HEK293 (cell line): ENCODE measurements at regions not wholly inside any gene's neighbourhood (a gene's known extent, or its start where the extent isn't known, plus 50 kb on each side); places are given as distances from the start of the nearest gene placed in this dataset.

Source experiments
- CTCF ChIA-PET: fragments of 350-600 bp; formaldehyde crosslinking; extraction: SDS; loops from one replicate; lab custom pipeline; 2021; ENCODE audit warnings: antibody characterized with exemption; lab: Yijun Ruan, JAX
- POLR2A ChIA-PET: fragments of 300-600 bp; formaldehyde crosslinking; extraction: SDS; loops from one replicate; lab custom pipeline; 2020; ENCODE audit warnings: antibody characterized with exemption, inconsistent platforms; lab: Yijun Ruan, JAX
- H3K27ac ChIP-seq: fragments of 200-500 bp; sonication (Bioruptor generic); 2 replicates; pipeline ENCODE4 v1.5.1; 2014; ENCODE audit warnings: low read depth, low read length, control low read depth, inconsistent platforms; ENCODE audit errors: extremely low read depth
- H3K36me3 ChIP-seq, 2 experiments: fragments of 200-500 bp in 1 of 2; sonication (Bioruptor generic) in 1 of 2; 1 replicate in 1 of 2; 2 replicates in 1 of 2; pipeline ENCODE4 v1.5.1; 2014 to 2017; ENCODE audit warnings: inconsistent platforms in 2 of 2, low read length in 2 of 2; ENCODE audit not compliant: control insufficient read depth in 2 of 2, insufficient read depth in 1 of 2
- H3K4me1 ChIP-seq: fragments of 200-500 bp; sonication (Bioruptor generic); 2 replicates; pipeline ENCODE4 v1.5.1; 2014; ENCODE audit warnings: mild to moderate bottlenecking, low read length, inconsistent platforms; ENCODE audit not compliant: control insufficient read depth, insufficient read depth
- H3K4me3 ChIP-seq: 2 replicates; pipeline ENCODE4 v1.5.1; 2011; ENCODE audit warnings: low read depth, mild to moderate bottlenecking, control low read depth, low read length, moderate library complexity
- H3K9me3 ChIP-seq: fragments of 200-500 bp; sonication (Bioruptor generic); 2 replicates; pipeline ENCODE4 v1.5.1; 2014; ENCODE audit warnings: low read depth, low read length, inconsistent platforms; ENCODE audit not compliant: control insufficient read depth, insufficient read depth
- CTCF ChIP-seq: fragments of 450-650 bp; formaldehyde crosslinking; IDR thresholded peaks from 2 replicates; pipeline ENCODE4 v1.5.1; 2016; ENCODE audit warnings: missing biosample characterization, missing genetic modification characterization
- HOXA7 ChIP-seq: sonication (generic); formaldehyde crosslinking; IDR thresholded peaks from 2 replicates; pipeline ENCODE4 v1.8.1; 2022; ENCODE audit warnings: missing genetic modification reagents, borderline replicate concordance
- HOXC10 ChIP-seq: sonication (generic); formaldehyde crosslinking; IDR thresholded peaks from 2 replicates; pipeline ENCODE4 v1.8.1; 2023; ENCODE audit warnings: mild to moderate bottlenecking, missing genetic modification reagents
- IKZF3 ChIP-seq: fragments of 450-650 bp; IDR thresholded peaks from 2 replicates; pipeline ENCODE4 v1.5.0; 2018; ENCODE audit warnings: missing biosample characterization, mild to moderate bottlenecking, missing genetic modification characterization, moderate library complexity
- KLF17 ChIP-seq: fragments of 450-650 bp; formaldehyde crosslinking; IDR thresholded peaks from 2 replicates; pipeline ENCODE4 v1.5.1; 2016; ENCODE audit warnings: missing biosample characterization, missing genetic modification characterization
- KLF7 ChIP-seq: fragments of 450-650 bp; formaldehyde crosslinking; IDR thresholded peaks from 2 replicates; pipeline ENCODE4 v1.5.1; 2016; ENCODE audit warnings: missing biosample characterization, missing genetic modification characterization, borderline replicate concordance
- KLF8 ChIP-seq: fragments of 450-650 bp; formaldehyde crosslinking; IDR thresholded peaks from 2 replicates; pipeline ENCODE4 v1.5.1; 2016; ENCODE audit warnings: missing biosample characterization, missing genetic modification characterization
- KLF9 ChIP-seq: fragments of 450-650 bp; formaldehyde crosslinking; IDR thresholded peaks from 2 replicates; pipeline ENCODE4 v1.5.1; 2016; ENCODE audit warnings: missing biosample characterization, missing genetic modification characterization, low read depth
- MZF1 ChIP-seq: fragments of 450-650 bp; formaldehyde crosslinking; IDR thresholded peaks from 2 replicates; pipeline ENCODE4 v1.5.1; 2017; ENCODE audit warnings: missing biosample characterization, missing genetic modification characterization, borderline replicate concordance
- SCRT2 ChIP-seq: fragments of 450-650 bp; formaldehyde crosslinking; IDR thresholded peaks from 2 replicates; pipeline ENCODE4 v1.5.1; 2016; ENCODE audit warnings: missing biosample characterization, missing genetic modification characterization
- SP3 ChIP-seq: fragments of 450-650 bp; formaldehyde crosslinking; IDR thresholded peaks from 2 replicates; pipeline ENCODE4 v1.5.1; 2016; ENCODE audit warnings: missing biosample characterization, missing genetic modification characterization
- ZNF10 ChIP-seq: fragments of 450-650 bp; formaldehyde crosslinking; IDR thresholded peaks from 2 replicates; pipeline ENCODE4 v1.5.1; 2017; ENCODE audit warnings: missing biosample characterization, missing genetic modification characterization
- ZNF114 ChIP-seq: fragments of 450-650 bp; formaldehyde crosslinking; IDR thresholded peaks from 2 replicates; pipeline ENCODE4 v1.5.0; 2017; ENCODE audit warnings: missing biosample characterization, missing genetic modification characterization
- ZNF121 ChIP-seq: fragments of 450-650 bp; formaldehyde crosslinking; IDR thresholded peaks from 2 replicates; pipeline ENCODE4 v1.5.1; 2016; ENCODE audit warnings: missing biosample characterization, missing genetic modification characterization
- ZNF146 ChIP-seq: fragments of 450-650 bp; formaldehyde crosslinking; IDR thresholded peaks from 2 replicates; pipeline ENCODE4 v1.5.1; 2016; ENCODE audit warnings: missing biosample characterization, missing genetic modification characterization
- ZNF155 ChIP-seq: fragments of 450-650 bp; formaldehyde crosslinking; IDR thresholded peaks from 2 replicates; pipeline ENCODE4 v1.5.1; 2016; ENCODE audit warnings: missing biosample characterization, missing genetic modification characterization
- ZNF37A ChIP-seq: fragments of 450-650 bp; IDR thresholded peaks from 2 replicates; pipeline ENCODE4 v1.5.1; 2018; ENCODE audit warnings: missing biosample characterization, missing genetic modification characterization
- ZNF423 ChIP-seq: fragments of 450-650 bp; formaldehyde crosslinking; IDR thresholded peaks from 2 replicates; pipeline ENCODE4 v1.5.1; 2016; ENCODE audit warnings: missing biosample characterization, missing genetic modification characterization
- ZNF433 ChIP-seq: fragments of 450-650 bp; formaldehyde crosslinking; IDR thresholded peaks from 2 replicates; pipeline ENCODE4 v1.5.1; 2016; ENCODE audit warnings: missing biosample characterization, missing genetic modification characterization, low read depth
- ZNF501 ChIP-seq: fragments of 450-650 bp; formaldehyde crosslinking; IDR thresholded peaks from 2 replicates; pipeline ENCODE4 v1.5.1; 2016; ENCODE audit warnings: missing biosample characterization, missing genetic modification characterization
- ZNF530 ChIP-seq: fragments of 450-650 bp; formaldehyde crosslinking; IDR thresholded peaks from 2 replicates; pipeline ENCODE4 v1.5.1; 2016; ENCODE audit warnings: low read depth, missing biosample characterization, missing genetic modification characterization
- ZNF544 ChIP-seq: fragments of 450-650 bp; formaldehyde crosslinking; IDR thresholded peaks from 2 replicates; pipeline ENCODE4 v1.5.0; 2017; ENCODE audit warnings: missing biosample characterization, missing genetic modification characterization
- ZNF549 ChIP-seq: fragments of 450-650 bp; IDR thresholded peaks from 2 replicates; pipeline ENCODE4 v1.5.1; 2018; ENCODE audit warnings: missing biosample characterization, missing genetic modification characterization, mild to moderate bottlenecking, inconsistent platforms, moderate library complexity
- ZNF558 ChIP-seq: fragments of 450-650 bp; formaldehyde crosslinking; IDR thresholded peaks from 2 replicates; pipeline ENCODE4 v1.5.1; 2016; ENCODE audit warnings: missing biosample characterization, missing genetic modification characterization
- ZNF561 ChIP-seq: fragments of 450-650 bp; IDR thresholded peaks from 2 replicates; pipeline ENCODE4 v1.5.1; 2018; ENCODE audit warnings: missing biosample characterization, missing genetic modification characterization, borderline replicate concordance
- ZNF600 ChIP-seq: fragments of 450-650 bp; formaldehyde crosslinking; IDR thresholded peaks from 2 replicates; pipeline ENCODE4 v1.5.1; 2016; ENCODE audit warnings: missing biosample characterization, missing genetic modification characterization
- ZNF621 ChIP-seq: fragments of 450-650 bp; formaldehyde crosslinking; IDR thresholded peaks from 2 replicates; pipeline ENCODE4 v1.5.1; 2017; ENCODE audit warnings: missing biosample characterization, missing genetic modification characterization
- ZNF623 ChIP-seq: fragments of 450-650 bp; formaldehyde crosslinking; IDR thresholded peaks from 2 replicates; pipeline ENCODE4 v1.5.1; 2016; ENCODE audit warnings: missing biosample characterization, missing genetic modification characterization
- ZNF658 ChIP-seq: fragments of 450-650 bp; formaldehyde crosslinking; IDR thresholded peaks from 2 replicates; pipeline ENCODE4; 2016; ENCODE audit warnings: missing biosample characterization, missing genetic modification characterization
- ZNF677 ChIP-seq: fragments of 450-650 bp; IDR thresholded peaks from 2 replicates; pipeline ENCODE4 v1.5.0; 2018; ENCODE audit warnings: missing biosample characterization, mild to moderate bottlenecking, missing genetic modification characterization, moderate library complexity
- ZNF768 ChIP-seq: fragments of 450-650 bp; formaldehyde crosslinking; IDR thresholded peaks from 2 replicates; pipeline ENCODE4 v1.5.1; 2018; ENCODE audit warnings: missing biosample characterization, mild to moderate bottlenecking, missing genetic modification characterization
- ZNF791 ChIP-seq: fragments of 450-650 bp; formaldehyde crosslinking; IDR thresholded peaks from 2 replicates; pipeline ENCODE4 v1.5.1; 2016; ENCODE audit warnings: missing biosample characterization, missing genetic modification characterization
- ZSCAN16 ChIP-seq: fragments of 450-650 bp; formaldehyde crosslinking; IDR thresholded peaks from 2 replicates; pipeline ENCODE4 v1.5.1; 2016; ENCODE audit warnings: missing biosample characterization, missing genetic modification characterization
- ZSCAN23 ChIP-seq: fragments of 450-650 bp; formaldehyde crosslinking; IDR thresholded peaks from 2 replicates; pipeline ENCODE4 v1.5.1; 2016; ENCODE audit warnings: missing biosample characterization, missing genetic modification characterization
- TF ChIP-seq, protein P1 (sequence below): fragments of 450-650 bp; formaldehyde crosslinking; IDR thresholded peaks from 2 replicates; pipeline ENCODE4 v1.5.1; 2017; ENCODE audit warnings: missing biosample characterization, missing genetic modification characterization
- TF ChIP-seq, protein P2 (sequence below): sonication (generic); formaldehyde crosslinking; IDR thresholded peaks from 2 replicates; pipeline ENCODE4 v1.8.1; 2022; ENCODE audit warnings: mild to moderate bottlenecking, moderate library complexity, missing genetic modification reagents
- TF ChIP-seq, protein P3 (sequence below): fragments of 450-650 bp; formaldehyde crosslinking; IDR thresholded peaks from 2 replicates; pipeline ENCODE4 v1.5.1; 2016; ENCODE audit warnings: missing biosample characterization, missing genetic modification characterization

GRCh38 chr1:232283864-232284263 lies 346.1 kb downstream of the SIPA1L2 start:
- no peak overlapping the region for H3K4me3 ChIP-seq
- ChIA-PET POLR2A (no interaction called here), CTCF (no interaction called here)
- H3K36me3 ChIP-seq: no peaks in the 10 kb centered on the region
- peaks cover 12% of the 10 kb centered on the region; the same call in 1 of the 2 replicates for H3K4me1 ChIP-seq
- H3K27ac ChIP-seq: peak overlapping the region; percentile 41
- no peaks in the 10 kb centered on the region for H3K9me3 ChIP-seq
- TF ChIP-seq, protein P1, sequence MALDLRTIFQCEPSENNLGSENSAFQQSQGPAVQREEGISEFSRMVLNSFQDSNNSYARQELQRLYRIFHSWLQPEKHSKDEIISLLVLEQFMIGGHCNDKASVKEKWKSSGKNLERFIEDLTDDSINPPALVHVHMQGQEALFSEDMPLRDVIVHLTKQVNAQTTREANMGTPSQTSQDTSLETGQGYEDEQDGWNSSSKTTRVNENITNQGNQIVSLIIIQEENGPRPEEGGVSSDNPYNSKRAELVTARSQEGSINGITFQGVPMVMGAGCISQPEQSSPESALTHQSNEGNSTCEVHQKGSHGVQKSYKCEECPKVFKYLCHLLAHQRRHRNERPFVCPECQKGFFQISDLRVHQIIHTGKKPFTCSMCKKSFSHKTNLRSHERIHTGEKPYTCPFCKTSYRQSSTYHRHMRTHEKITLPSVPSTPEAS: no peak
- TF ChIP-seq ZNF561 (tag by site-specific recombination) (peak; percentile 69; the same call in 1 of the 2 replicates), KLF7 (tag by site-specific recombination) (no peak; the same call in 1 of the 2 replicates), ZNF558 (tag by site-specific recombination) (no peak), ZNF121 (tag by site-specific recombination) (no peak), HOXA7 (no peak), ZNF658 (tag by site-specific recombination) (no peak), MZF1 (peak; percentile 70; the same call in 1 of the 2 replicates), ZNF791 (no peak), CTCF (no peak), ZNF501 (tag by site-specific recombination) (no peak; the same call in 1 of the 2 replicates), ZNF146 (no peak), HOXC10 (CRISPR knock-in tag) (no peak), ZNF544 (tag by site-specific recombination) (no peak), ZNF677 (tag by site-specific recombination) (no peak), ZNF768 (tag by site-specific recombination) (no peak), ZNF600 (tag by site-specific recombination) (no peak), ZSCAN23 (tag by site-specific recombination) (no peak), KLF8 (tag by site-specific recombination) (no peak), ZNF155 (tag by site-specific recombination) (no peak), ZNF530 (tag by site-specific recombination) (no peak), IKZF3 (tag by site-specific recombination) (peak; percentile 29; the same call in 1 of the 2 replicates), SCRT2 (tag by site-specific recombination) (no peak; the same call in 1 of the 2 replicates), ZNF114 (no peak), ZNF423 (tag by site-specific recombination) (peak; percentile 72; the same call in 1 of the 2 replicates), ZSCAN16 (no peak), ZNF549 (no peak), KLF17 (tag by site-specific recombination) (no peak), SP3 (no peak), KLF9 (tag by site-specific recombination) (no peak), ZNF433 (tag by site-specific recombination) (no peak), ZNF623 (tag by site-specific recombination) (no peak), ZNF10 (tag by site-specific recombination) (no peak), ZNF37A (no peak), ZNF621 (tag by site-specific recombination) (no peak)
- TF ChIP-seq, protein P2, sequence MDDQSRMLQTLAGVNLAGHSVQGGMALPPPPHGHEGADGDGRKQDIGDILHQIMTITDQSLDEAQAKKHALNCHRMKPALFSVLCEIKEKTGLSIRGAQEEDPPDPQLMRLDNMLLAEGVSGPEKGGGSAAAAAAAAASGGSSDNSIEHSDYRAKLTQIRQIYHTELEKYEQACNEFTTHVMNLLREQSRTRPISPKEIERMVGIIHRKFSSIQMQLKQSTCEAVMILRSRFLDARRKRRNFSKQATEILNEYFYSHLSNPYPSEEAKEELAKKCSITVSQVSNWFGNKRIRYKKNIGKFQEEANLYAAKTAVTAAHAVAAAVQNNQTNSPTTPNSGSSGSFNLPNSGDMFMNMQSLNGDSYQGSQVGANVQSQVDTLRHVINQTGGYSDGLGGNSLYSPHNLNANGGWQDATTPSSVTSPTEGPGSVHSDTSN: no peak
- TF ChIP-seq, protein P3, sequence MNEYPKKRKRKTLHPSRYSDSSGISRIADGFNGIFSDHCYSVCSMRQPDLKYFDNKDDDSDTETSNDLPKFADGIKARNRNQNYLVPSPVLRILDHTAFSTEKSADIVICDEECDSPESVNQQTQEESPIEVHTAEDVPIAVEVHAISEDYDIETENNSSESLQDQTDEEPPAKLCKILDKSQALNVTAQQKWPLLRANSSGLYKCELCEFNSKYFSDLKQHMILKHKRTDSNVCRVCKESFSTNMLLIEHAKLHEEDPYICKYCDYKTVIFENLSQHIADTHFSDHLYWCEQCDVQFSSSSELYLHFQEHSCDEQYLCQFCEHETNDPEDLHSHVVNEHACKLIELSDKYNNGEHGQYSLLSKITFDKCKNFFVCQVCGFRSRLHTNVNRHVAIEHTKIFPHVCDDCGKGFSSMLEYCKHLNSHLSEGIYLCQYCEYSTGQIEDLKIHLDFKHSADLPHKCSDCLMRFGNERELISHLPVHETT: no peak
